Smooth muscle cell (in vitro differentiated cells): ENCODE measurements at regions not wholly inside any gene's neighbourhood (a gene's known extent, or its start where the extent isn't known, plus 50 kb on each side); places are given as distances from the start of the nearest gene placed in this dataset.

ENCODE experiments used
- DNase-seq: peaks from one replicate; lab custom pipeline; 2025; ENCODE audit not compliant: unreplicated experiment; lab: John Stamatoyannopoulos, UW
- H2AFZ ChIP-seq: fragments of 200-600 bp; sonication (generic); 2 replicates; pipeline ENCODE4 v1.6.0; 2016; ENCODE audit warnings: antibody characterized with exemption, low read depth, mild to moderate bottlenecking
- H3F3A ChIP-seq: fragments of 200-600 bp; sonication (generic); 2 replicates; pipeline ENCODE4 v1.6.0; 2017; ENCODE audit warnings: antibody characterized with exemption, low read depth
- H3K27ac ChIP-seq: fragments of 200-600 bp; sonication (generic); 2 replicates; pipeline ENCODE4 v1.5.1; 2016; ENCODE audit warnings: low read depth, mild to moderate bottlenecking
- H3K27me3 ChIP-seq: fragments of 200-600 bp; sonication (generic); 2 replicates; pipeline ENCODE4 v1.6.1; 2016; ENCODE audit warnings: low read depth, mild to moderate bottlenecking
- H3K36me3 ChIP-seq: fragments of 200-600 bp; sonication (generic); 2 replicates; pipeline ENCODE4 v1.5.1; 2016; ENCODE audit warnings: low read depth
- H3K4me1 ChIP-seq: fragments of 200-600 bp; sonication (generic); 2 replicates; pipeline ENCODE4 v1.5.1; 2016; ENCODE audit warnings: low read depth
- H3K4me2 ChIP-seq: fragments of 200-600 bp; sonication (generic); 2 replicates; pipeline ENCODE4 v1.6.0; 2016; ENCODE audit warnings: mild to moderate bottlenecking
- H3K4me3 ChIP-seq: fragments of 200-600 bp; sonication (generic); 2 replicates; pipeline ENCODE4 v1.5.1; 2016; ENCODE audit warnings: mild to moderate bottlenecking
- H3K79me2 ChIP-seq: fragments of 200-600 bp; sonication (generic); 2 replicates; pipeline ENCODE4 v1.6.0; 2016; ENCODE audit warnings: low read depth, mild to moderate bottlenecking
- H3K9ac ChIP-seq: fragments of 200-600 bp; sonication (generic); 2 replicates; pipeline ENCODE4 v1.6.0; 2016; ENCODE audit warnings: low read depth
- H3K9me3 ChIP-seq: fragments of 200-600 bp; sonication (generic); replicated peaks from 2 replicates; pipeline ENCODE4 v1.5.1; 2016; ENCODE audit warnings: low read depth
- H4K20me1 ChIP-seq: fragments of 200-600 bp; sonication (generic); 2 replicates; pipeline ENCODE4 v1.6.0; 2016; ENCODE audit warnings: low read depth
- WGBS: methylation state at CpG from one replicate; pipeline ENCODE4 v1.1.7; 2016; ENCODE audit warnings: low lambda C conversion rate; 5-methylcytosine and 5-hydroxymethylcytosine counted together
- TF ChIP-seq, protein P1 (sequence below): fragments of 200-600 bp; sonication (generic); IDR thresholded peaks from 2 replicates; pipeline ENCODE4 v1.5.1; 2017; ENCODE audit warnings: borderline replicate concordance, mild to moderate bottlenecking, antibody characterized with exemption; ENCODE audit not compliant: insufficient read depth, poor library complexity, severe bottlenecking

DNA sequence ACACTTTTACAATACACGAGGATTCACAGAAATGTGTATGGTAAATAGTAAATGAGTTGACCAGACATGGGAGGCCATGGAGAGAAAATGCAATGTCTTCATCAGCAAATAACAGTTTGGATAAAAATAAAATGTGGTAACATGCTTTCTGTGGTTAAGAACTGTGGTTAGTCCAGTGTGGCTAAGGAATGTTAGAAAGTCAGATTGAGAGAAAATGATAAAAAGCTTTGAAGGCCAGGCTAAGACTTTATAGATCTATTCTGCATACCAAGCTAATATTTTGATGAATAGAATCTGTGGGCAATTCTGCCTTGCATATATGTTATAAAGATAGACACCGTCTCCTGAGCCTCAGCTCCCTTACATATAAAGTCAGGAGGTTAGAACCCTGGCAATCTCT lies 215.9 kb downstream of the SOX11 start:
- Histone ChIP-seq H3K4me1 (peaks cover 6% of the 10 kb centered on the region), H3K27me3 (peaks cover 15% of the 10 kb centered on the region), H3K4me2 (peak overlapping the region; percentile 12), H3K27ac (no peak overlapping the region), H3K36me3 (no peaks in the 10 kb centered on the region), H3K9ac (no peak overlapping the region), H4K20me1 (no peaks in the 10 kb centered on the region), H3K79me2 (no peaks in the 10 kb centered on the region), H2AFZ (no peak overlapping the region), H3K4me3 (no peak overlapping the region), H3F3A (no peaks in the 10 kb centered on the region), H3K9me3 (no peaks in the 10 kb centered on the region)
- DNase-seq = no peak
- TF ChIP-seq, protein P1, sequence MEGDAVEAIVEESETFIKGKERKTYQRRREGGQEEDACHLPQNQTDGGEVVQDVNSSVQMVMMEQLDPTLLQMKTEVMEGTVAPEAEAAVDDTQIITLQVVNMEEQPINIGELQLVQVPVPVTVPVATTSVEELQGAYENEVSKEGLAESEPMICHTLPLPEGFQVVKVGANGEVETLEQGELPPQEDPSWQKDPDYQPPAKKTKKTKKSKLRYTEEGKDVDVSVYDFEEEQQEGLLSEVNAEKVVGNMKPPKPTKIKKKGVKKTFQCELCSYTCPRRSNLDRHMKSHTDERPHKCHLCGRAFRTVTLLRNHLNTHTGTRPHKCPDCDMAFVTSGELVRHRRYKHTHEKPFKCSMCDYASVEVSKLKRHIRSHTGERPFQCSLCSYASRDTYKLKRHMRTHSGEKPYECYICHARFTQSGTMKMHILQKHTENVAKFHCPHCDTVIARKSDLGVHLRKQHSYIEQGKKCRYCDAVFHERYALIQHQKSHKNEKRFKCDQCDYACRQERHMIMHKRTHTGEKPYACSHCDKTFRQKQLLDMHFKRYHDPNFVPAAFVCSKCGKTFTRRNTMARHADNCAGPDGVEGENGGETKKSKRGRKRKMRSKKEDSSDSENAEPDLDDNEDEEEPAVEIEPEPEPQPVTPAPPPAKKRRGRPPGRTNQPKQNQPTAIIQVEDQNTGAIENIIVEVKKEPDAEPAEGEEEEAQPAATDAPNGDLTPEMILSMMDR = no peak
- WGBS = 65% methylated on average over 2 of the region's 2 CpGs

DNA sequence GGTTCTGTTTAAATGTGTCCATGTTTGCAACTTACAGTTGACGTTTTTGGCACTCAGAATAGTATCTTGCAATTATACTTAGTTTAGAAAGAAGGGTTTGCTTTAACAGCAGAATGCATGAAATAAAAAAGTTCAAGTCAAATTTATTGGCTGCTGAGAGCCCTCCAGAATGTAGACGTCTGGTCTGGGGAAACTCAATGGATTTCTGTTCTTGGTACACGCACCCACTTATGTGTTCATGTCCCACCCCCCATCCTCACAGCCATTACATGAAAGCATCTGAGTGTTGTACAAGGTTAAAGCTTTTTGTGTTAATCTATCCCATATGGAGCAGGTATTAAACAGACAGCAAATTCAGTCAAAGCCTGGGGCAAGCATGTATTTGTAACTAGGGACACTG lies 219.5 kb downstream of the SOX11 start:
- Histone ChIP-seq H3F3A (peaks cover 17% of the 10 kb centered on the region), H3K27ac (no peak overlapping the region), H3K9me3 (no peaks in the 10 kb centered on the region), H3K4me2 (no peak overlapping the region), H3K4me3 (no peak overlapping the region), H3K27me3 (peaks cover 6% of the 10 kb centered on the region), H3K36me3 (no peaks in the 10 kb centered on the region), H3K9ac (no peak overlapping the region), H4K20me1 (no peaks in the 10 kb centered on the region), H3K79me2 (no peaks in the 10 kb centered on the region), H3K4me1 (peaks cover 24% of the 10 kb centered on the region), H2AFZ (no peak overlapping the region)
- TF ChIP-seq, protein P1 = no peak
- WGBS = 30% methylated on average over 3 of the region's 3 CpGs
- no peak for DNase-seq

DNA sequence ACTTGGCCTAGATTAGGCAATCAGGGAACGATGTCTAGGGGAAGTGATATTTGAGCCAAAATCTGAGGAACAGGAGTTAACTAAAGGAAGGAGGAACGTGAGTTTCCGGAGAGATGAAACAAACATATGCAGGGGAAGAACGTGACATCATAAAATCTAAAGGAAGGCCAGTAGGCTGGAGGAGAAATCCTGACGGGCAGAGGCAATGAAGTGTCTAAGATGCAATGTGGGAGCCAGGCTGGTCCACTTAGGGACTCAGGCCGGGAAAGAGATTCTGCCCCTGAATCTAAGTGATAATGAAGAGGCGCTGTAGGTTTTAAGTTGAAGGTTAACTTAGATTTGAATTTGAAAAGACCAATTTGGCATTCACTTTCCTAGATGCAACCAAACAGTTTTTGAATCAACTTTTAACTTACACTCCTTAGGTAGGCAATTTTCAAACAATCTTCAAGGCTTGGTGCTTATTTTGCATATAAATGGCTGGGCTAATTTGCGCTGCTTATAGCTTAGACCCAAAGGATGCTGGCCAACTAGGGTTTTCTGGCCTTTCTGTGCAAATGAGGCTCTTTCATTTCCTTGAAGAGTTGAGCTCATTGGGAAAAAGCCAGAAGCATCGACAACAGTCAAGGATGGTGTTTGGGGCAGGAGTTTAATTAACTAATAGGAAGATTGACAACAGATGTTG lies 221.7 kb downstream of the SOX11 start:
- no peaks in the 10 kb centered on the region for H3K9me3 ChIP-seq
- H3K4me1 ChIP-seq = peaks cover 18% of the 10 kb centered on the region
- peak overlapping the region; percentile 76 for H3K27ac ChIP-seq
- H3K4me2 ChIP-seq = peak overlapping the region; percentile 27
- H3K27me3 ChIP-seq = peaks cover 6% of the 10 kb centered on the region
- 45% methylated on average over 9 of the region's 9 CpGs for WGBS
- H3F3A ChIP-seq = peaks cover 17% of the 10 kb centered on the region
- no peak overlapping the region for H3K4me3 ChIP-seq
- H2AFZ ChIP-seq = no peak overlapping the region
- no peak for DNase-seq
- no peaks in the 10 kb centered on the region for H4K20me1 ChIP-seq
- H3K9ac ChIP-seq = no peak overlapping the region
- no peaks in the 10 kb centered on the region for H3K79me2 ChIP-seq
- TF ChIP-seq, protein P1 = no peak
- no peaks in the 10 kb centered on the region for H3K36me3 ChIP-seq
